Lower leg skin (tissue), 4 donors: ENCODE measurements at regions not wholly inside any gene's neighbourhood (a gene's known extent, or its start where the extent isn't known, plus 50 kb on each side); places are given as distances from the start of the nearest gene placed in this dataset.

ENCODE experiments used
- DNase-seq, 2 donors: peaks; one replicate each; pipeline ENCODE4 v3.0.0-alpha.2; 2019; ENCODE audit warnings: low spot score in 2 of 2
- H3K4me3 ChIP-seq: fragments of 200-600 bp; sonication (generic); 2 replicates; pipeline ENCODE4 v1.5.1; 2017; ENCODE audit warnings: mild to moderate bottlenecking, low read depth; ENCODE audit not compliant: poor library complexity, severe bottlenecking
- POLR2A ChIP-seq, 2 donors: fragments of 450-650 bp; IDR thresholded peaks; one replicate each; pipeline ENCODE4 v1.6.1; 2016 to 2017; ENCODE audit warnings: antibody characterized with exemption in 2 of 2, mild to moderate bottlenecking in 1 of 2, moderate library complexity in 1 of 2
- WGBS, 2 donors: methylation state at CpG; one replicate each; pipeline ENCODE4 v1.1.5; 2018; 5-methylcytosine and 5-hydroxymethylcytosine counted together
- intact Hi-C: fragments of 100-400 bp; cut with DNase I; formaldehyde crosslinking; loops from one replicate; pipeline ENCODE4 v1.15.0; 2023; ENCODE audit warnings: low total_unique reads
- TF ChIP-seq, protein P1 (sequence below), 3 donors: fragments of 450-650 bp; IDR thresholded peaks; one replicate each; pipeline ENCODE4 v1.5.1; 2016; ENCODE audit warnings: antibody characterized with exemption in 3 of 3, mild to moderate bottlenecking in 3 of 3, moderate library complexity in 2 of 3

DNA sequence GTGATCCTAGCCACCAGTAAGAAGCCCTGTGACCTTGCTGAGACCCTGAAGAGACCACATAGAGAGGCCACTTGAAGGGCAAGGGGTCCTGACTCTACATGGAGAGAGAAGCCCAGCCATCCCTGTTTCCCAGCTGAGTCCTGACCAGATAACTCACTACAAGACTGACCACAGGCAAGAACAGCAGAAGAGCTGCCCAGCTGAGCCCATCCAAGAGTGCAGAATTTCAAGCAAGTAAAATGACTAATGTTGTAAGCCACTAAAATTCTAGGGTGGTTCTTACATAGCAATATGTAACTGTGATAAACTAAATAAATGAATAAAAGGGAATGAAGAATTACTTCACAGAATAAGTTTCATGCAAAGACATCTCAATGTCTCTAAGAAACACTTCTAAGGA lies 58.4 kb upstream of the WIPF1 start:
- TF ChIP-seq, protein P1, sequence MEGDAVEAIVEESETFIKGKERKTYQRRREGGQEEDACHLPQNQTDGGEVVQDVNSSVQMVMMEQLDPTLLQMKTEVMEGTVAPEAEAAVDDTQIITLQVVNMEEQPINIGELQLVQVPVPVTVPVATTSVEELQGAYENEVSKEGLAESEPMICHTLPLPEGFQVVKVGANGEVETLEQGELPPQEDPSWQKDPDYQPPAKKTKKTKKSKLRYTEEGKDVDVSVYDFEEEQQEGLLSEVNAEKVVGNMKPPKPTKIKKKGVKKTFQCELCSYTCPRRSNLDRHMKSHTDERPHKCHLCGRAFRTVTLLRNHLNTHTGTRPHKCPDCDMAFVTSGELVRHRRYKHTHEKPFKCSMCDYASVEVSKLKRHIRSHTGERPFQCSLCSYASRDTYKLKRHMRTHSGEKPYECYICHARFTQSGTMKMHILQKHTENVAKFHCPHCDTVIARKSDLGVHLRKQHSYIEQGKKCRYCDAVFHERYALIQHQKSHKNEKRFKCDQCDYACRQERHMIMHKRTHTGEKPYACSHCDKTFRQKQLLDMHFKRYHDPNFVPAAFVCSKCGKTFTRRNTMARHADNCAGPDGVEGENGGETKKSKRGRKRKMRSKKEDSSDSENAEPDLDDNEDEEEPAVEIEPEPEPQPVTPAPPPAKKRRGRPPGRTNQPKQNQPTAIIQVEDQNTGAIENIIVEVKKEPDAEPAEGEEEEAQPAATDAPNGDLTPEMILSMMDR (IDR thresholded peaks at IDR 0.05), result no peak
- TF ChIP-seq POLR2A (IDR thresholded peaks at IDR 0.05), result no peak
- intact Hi-C loops, result no loop called here
- DNase-seq, result no peak
- H3K4me3 ChIP-seq, result no peak overlapping the region

DNA sequence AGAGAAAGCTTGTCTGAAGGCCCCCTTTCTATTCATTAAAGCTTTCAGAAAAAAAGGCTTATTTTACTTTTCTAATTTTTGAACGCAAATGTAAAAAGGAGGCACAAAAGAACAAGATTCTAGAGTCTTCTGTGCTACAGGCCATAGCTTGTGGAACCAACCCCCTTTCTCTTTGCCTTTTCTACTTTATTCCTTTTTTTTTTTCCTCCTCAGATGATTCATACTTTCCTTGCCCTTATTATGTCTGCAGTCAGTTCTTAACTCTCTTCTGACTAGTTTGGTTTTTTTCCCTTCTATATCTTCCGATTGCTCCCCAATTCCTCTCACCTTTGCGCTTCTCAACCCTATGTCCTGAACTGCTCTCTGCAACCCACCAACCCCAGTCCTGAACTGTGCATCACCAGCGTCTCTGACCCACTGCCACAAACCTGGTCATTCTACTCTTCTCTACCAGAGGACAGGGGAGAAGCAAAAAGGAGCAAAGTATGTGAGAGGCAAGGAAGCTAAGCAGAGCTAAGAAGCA lies 56.9 kb upstream of the WIPF1 start:
- intact Hi-C loops, result no loop called here
- DNase-seq, result no peak
- WGBS, 2 donors, result 83 to 87% methylated on average over 4 of the region's 4 CpGs

GRCh38 chr2:174648896-174649295 lies 51.3 kb upstream of the WIPF1 start:
- intact Hi-C loops, result no loop called here
- no peak for TF ChIP-seq POLR2A (IDR thresholded peaks at IDR 0.05)
- TF ChIP-seq, protein P1 (IDR thresholded peaks at IDR 0.05), result no peak
- 93 to 96% methylated on average over 4 of the region's 4 CpGs for WGBS, 2 donors
- DNase-seq, result no peak
- no peak overlapping the region for H3K4me3 ChIP-seq

More for the DNA sequence above, 56.9 kb upstream of the WIPF1 start:
- TF ChIP-seq, protein P1 (IDR thresholded peaks at IDR 0.05), result no peak
- TF ChIP-seq POLR2A (IDR thresholded peaks at IDR 0.05), result no peak
- H3K4me3 ChIP-seq, result no peak overlapping the region
